HG02970 (cell line): ENCODE measurements at regions not wholly inside any gene's neighbourhood (a gene's known extent, or its start where the extent isn't known, plus 50 kb on each side); places are given as distances from the start of the nearest gene placed in this dataset.
"Not testable (repeated sequence)": the region's sequence is repeated elsewhere in the genome, so short reads cannot be mapped to it uniquely, and the experiment has no call there.

ENCODE experiments used
- ATAC-seq: cut with Tn5 transposase; IDR thresholded peaks from one replicate; pipeline ENCODE4 v1.9.1; 2021; ENCODE audit warnings: mild to moderate bottlenecking, moderate library complexity, moderate number of reproducible peaks; ENCODE audit not compliant: unreplicated experiment, low FRiP score

DNA sequence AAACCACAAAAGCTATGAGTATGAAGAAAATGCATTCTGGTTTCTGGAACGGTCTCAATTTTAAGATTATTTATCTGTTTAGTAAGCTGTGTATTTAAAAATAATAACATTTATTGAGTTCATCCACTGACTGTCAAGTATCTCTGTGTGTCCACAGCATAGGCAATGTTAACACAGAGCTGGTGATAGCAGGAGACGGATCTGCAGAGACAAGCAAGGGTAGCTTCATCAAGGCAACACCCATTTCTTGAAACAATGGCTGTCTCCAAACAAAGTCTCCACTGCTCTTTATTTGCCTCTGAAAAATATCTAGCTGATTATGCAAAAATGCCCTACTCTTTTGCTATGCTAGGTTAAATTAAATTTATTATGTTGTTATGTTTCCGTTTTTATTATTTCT lies 818.3 kb downstream of the TTLL7 start:
- ATAC-seq, result not testable (repeated sequence)

DNA sequence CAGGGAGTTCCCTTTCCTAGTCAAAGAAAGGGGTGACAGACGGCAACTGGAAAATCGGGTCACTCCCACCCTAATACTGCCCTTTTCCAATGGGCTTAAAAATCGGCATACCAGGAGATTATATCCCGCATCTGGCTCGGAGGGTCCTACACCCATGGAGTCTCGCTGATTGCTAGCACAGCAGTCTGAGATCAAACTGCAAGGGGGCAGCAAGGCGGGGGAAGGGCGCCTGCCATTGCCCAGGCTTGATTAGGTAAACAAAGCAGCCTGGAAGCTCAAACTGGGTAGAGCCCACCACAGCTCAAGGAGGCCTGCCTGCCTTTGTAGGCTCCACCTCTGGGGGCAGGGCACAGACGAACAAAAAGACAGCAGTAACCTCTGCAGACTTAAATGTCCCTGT lies 831.3 kb downstream of the TTLL7 start:
- not testable (repeated sequence) for ATAC-seq

DNA sequence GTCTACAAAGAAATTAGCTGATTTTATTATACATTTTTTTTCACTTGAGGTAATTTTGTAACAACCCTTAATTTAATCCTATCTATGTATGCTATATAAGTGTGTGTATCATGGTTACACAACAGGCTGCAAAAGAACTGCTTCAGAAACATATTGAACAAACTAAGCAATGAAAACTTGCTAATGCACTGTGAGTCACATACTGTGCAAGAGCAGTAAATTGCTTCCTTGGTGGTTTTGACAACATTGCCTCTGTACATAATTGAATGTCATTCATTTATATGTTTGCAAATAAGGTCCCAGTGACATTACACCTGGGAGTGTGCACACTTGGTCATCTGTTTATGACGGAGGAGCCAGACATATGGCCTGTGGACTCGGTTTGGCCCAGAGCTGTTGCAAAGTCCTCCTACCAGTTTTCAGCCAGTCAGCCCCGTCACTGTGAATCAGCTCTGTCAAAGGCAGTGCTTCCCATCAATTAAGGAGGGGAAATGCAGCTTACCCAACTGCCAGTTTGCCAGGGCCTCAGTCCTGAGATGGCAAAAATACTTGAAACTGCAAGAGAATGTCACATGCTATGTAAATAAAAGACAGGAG lies 835.0 kb downstream of the TTLL7 start:
- ATAC-seq, result not testable (repeated sequence)

DNA sequence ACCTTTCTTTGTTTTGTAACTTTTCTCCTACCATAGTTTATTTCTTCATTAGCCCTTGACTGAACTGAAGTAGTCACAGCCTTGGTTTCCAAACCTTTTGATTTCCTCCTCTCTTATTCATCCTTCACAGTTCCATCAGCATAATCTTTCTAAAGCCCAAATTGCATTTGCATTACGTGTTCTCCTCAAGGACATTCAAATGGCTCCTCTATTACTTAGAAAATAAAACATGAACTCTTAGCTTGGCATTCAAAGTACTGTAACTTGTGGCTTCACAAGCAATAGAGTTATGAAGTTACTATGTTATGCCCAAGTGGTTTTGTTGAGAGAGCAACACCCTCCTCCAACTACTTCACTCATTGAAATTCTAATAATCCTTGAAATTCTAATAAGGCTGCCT lies 840.0 kb downstream of the TTLL7 start:
- ATAC-seq, result not testable (repeated sequence)

DNA sequence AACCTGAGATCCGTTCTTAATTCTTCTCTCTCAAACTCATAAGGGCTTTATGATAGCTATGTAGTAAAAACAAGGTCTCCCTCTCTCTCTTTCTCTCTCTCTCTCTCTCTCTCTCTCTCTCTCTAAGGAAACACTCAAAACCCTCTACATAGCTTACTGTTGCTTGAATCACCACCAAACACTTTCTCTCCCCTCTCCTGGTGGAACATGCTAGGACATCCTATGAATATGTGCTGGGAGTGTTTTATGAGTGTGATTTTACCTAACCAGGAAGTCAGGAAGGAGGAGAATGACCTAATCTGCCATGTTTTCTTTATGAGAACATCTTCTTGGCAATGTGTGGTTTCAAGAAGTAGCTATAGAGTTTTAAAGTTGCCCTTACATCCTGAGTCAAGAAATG lies 844.6 kb downstream of the TTLL7 start:
- not testable (repeated sequence) for ATAC-seq

DNA sequence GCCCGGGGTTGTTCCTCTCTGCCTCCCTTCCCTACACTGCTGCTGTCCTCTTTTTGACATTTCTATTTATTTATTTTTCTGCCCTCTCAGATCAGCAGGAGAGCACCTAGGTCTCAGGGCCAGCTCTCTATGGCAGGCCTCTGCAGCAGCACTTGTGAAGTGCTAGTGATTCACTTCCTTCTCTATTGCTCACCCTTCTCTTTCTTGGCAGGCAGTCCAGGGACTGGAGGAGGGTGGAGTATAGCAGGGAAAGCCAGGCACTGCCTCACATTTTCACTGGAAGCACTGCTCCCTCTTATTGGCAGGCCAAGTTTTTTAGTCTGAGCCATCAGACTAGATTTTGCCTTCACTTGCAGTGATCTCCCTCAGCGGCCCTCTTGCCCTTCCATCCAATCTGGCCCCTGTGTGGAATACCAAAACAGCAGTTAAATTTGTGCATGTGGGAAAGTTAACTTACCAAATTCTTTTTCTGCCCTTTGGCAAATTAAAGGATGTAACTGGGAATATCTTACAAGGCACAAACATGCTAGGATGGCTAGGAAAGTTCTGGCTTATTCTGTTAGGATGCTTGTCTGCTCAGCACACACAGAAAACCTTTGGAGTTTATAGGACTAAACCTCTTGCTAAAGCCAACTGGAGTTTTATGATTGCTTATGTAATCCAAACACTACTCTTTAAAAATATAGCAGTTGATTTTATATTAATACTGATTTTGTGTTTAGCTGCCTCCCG lies 847.6 kb downstream of the TTLL7 start:
- ATAC-seq, result not testable (repeated sequence)

DNA sequence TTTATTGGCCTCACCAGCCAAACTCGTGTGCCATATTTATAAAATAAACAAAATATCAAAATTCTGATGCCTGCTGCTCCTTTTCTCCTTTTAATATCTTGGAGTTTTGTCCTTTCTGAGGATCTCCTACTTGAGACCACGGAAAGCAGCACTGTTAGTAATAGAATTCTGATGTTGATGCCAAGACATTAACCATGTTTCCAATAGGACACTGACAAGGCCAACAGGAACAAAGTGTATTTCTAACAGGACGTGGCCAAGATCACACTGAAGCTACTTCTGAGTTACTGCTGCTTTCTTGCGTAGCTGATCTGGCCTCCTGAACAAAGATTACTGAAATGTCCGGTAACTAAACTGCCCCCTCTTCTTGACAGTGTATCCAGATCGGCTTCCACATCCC lies 848.5 kb downstream of the TTLL7 start:
- ATAC-seq, result not testable (repeated sequence)

DNA sequence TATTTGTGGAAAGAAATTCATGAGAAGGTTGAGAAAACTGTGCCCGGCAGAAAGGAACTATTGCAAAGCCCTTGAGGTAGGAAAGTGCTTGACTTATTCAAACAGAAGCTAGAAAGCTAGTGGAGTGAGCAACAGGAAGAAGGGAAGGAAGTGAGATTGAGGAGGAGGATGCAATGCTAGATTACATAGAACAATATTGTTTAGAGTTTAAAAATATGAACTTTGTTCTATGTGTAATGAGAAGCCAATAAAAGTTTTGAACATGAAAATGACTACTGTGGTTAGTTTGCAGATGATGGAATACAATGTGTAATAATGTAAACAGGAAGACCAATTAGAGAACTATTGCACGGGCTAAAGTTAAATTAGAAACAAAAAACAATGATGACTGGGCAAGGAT lies 853.1 kb downstream of the TTLL7 start:
- not testable (repeated sequence) for ATAC-seq

DNA sequence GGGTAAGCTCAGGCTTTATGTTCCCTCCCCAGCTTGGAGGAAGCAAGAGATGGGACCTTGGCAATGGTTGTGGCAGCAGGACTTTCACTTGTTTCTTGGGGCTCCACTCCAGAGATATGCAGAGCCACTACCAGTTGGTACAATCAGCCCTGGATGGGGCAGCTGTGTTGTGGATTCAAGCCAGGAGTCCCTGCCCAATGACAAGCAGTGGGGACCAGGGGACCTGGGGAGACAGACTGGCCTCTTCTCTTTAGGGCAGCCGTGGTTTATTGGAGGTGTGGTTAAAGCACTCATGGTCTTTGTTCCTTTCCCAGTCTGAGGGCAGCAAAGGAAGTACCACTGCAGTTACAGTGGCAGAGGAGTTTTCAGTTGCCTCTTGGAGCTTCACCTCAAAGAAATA lies 856.1 kb downstream of the TTLL7 start:
- not testable (repeated sequence) for ATAC-seq

DNA sequence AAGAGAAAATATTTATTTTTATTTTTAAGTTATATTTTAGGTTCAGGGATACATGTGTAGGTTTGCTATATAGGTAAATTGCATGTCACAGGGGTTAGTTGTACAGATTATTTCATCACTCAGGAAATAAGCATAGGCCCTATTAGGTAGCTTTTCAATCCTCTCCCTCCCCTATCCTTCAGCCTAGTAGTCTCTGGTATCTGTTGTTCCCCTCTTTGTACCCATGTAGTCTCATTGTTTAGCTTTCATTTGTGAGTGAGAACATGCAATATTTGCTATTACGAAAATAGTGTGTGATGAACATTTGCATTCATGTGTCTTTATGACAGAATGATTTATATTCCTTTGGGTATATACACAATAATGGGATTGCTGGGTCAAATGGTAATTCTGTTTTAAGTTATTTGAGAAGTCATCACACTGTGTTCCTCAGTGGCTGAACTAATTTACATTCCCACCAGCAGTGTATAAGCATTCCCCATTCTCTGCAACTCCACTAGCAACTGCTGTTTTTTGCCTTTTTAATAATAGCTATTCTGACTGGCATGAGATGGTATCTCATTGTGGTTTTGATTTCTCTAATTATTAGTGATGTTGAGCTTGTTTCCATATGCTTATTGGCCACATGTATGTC lies 863.3 kb downstream of the TTLL7 start:
- not testable (repeated sequence) for ATAC-seq

DNA sequence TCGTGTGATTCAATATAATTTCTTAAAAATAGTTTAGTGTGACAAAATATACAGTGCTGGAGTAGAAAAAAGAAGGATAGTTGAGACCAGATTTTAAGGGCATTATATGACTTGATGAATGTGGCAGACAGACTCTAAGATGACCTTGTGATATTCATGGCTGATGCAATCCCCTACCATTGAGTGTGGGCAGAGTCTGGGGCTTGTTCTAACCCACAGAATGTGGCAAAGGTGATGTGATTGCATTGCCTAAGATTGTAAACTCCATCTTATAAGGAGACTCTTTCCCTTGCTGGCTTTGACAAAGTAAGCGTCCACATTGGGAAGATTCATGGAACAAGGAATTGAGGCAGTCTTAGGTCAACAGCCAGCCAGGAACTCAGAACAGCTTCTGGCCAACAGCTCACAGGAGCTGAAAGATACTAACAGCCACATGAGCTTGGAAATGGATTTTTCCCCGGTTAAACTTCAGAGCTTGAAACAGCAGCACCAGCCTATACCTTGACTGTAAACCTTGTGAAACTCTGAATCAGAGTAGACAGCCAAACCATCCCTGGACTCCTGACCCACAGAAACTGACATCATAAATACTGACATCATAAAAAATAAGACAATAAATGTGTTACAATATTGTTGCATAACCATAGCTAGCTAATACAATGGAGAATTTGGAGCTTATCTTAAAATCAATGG lies 864.5 kb downstream of the TTLL7 start:
- ATAC-seq, result not testable (repeated sequence)

DNA sequence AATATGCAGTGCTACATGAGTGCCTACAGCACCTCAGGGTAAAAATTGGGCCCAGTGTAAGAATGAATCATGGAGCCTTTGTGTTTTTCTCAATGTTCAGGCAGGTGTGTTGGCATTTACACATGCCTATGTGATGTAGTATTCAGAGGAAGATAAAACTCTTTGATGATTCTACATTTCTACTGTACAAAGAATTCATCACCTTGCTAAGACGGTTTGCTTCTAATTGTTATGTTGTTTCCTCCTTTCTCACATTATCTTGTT lies 867.3 kb downstream of the TTLL7 start:
- no peak for ATAC-seq

DNA sequence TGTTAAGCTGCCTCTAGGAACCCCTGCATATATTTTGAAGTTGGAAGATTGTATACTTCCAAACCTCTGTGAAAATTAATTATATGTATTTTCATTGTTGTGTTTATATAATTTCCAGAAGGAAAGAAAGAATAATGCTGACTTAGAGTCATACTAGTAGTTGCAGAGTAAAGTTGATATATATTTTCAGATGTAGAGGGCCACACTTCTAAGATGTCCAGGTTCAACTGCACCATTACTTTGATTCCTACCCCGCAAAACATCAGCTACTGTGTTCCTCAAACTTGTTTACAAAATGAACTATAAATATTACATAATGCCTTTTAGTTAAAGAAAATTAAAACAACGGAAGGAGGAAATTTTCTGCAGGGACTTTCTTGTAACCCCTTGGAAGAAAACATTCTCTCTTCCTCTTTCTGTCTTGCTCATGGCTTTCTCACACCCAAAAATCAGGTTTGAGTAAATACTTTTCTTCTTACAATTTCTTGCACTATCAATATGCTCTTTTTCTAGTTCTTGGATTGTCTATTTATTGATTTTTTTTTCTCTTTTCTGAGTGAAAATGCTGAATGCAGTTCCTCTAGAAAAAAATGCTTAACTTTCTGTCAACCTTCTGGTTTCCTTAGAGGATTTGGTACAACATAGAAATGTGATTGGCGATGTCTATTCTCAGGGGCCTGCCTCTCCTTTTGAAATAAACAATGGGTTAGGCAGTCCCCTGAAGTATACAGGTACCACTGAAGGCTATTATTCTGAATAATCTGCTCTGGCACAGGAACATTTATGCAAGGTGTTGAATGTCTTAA lies 867.8 kb downstream of the TTLL7 start:
- no peak for ATAC-seq

DNA sequence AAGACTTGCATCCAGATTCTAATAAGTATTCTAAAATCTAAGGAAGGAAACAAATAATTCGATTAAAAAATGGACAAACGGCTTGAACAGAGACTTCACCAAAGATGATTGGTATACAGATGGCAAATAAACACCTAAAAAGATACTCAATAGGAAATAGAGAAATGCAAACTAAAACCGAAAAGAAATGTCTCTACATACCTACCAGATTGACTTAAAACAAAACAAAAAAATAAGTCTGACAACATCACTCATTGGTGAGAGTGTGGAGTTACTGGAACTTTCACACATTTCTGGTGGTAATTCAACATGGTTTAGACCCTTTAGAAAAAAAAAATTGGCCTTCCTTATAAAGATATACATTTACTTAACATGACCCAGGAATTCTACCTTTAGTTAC lies 869.8 kb downstream of the TTLL7 start:
- no peak for ATAC-seq

DNA sequence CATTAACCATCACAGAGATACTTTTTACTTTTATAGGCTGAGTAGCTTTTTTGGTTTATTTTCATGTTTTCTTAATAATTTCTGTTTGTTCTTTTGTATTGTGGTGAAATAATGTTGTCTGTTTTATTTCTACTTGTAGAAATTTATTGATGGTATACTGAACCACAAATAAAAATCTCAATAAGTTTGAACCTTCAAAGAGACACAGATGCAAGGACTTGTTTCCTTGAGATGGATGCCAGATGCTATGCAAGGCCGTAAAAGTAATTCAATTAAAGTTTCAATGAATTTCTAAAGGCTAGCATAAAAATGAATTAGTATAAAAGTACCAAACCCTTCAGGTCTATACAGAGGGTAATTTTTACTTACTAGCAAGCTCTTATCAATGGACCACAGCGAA lies 873.5 kb downstream of the TTLL7 start:
- ATAC-seq, result no peak

DNA sequence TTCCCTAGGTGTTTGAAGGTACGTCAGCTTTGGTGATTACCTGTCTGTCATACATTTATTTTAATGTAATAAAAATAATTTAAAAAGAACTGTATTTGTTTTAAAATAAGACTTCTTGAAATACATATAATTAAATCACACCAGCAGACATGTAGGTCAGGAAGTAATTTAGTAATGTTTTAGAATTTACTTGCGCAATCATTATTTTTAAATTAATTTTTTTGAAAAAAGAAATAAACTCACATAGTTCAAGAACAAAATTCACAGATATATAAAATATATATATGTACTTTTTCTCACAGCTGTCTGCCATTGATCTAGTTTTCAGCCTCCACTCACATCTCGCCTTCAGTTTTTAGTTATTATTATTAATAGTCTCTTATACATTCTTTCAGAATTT lies 875.9 kb downstream of the TTLL7 start:
- no peak for ATAC-seq

DNA sequence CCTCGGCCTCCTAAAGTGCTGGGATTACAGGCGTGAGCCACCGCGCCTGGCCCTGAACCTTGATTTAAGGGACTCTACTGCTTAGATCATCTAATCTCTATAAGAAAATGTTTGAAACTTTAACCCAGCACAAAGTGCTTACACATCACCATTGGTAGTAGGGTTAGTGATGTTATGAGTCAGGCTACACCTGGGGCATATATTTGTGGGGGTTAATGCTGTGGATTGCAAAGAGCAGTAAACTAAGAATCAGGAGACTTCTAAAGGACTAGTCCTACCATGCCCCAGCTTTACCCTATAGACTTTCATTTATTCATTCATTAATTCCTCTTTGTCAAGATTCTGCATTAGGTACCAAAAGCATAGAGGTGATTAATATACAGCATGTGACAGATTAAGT lies 880.5 kb downstream of the TTLL7 start:
- ATAC-seq, result no peak

DNA sequence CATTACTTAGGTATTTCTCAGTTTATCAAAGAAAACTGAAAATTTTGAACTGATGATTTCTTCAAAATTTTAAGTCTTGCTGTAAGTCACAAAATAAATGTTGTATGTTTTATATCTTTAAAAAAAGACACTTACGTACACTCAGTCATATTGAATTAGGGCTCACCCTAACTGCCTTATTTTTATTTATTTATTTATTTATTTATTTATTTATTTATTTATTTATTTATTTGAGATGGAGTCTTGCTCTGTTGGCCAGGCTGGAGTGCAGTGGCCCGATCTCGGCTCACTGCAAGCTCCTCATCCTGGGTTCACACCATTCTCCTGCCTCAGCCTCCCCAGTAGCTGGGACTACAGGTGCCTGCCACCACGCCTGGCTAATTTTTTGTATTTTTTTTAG lies 881.9 kb downstream of the TTLL7 start:
- not testable (repeated sequence) for ATAC-seq

DNA sequence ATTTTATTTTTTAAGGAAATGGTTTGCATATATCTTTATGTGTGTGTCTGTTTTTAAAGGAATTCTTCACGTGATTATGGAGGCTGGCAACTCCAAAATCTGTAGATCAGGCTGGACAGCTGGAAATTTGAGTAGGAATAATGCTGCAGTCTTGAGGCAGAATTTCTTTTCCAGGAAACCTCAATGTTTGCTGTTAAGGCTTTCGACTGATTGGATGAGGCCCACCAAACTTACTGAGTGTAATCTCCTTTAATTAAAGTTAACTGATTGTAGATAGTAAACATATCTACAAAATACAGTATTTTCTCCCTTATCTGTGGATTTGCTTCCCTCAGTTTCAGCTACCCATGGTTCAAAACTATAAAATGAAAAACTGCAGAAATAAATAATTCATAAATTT lies 883.1 kb downstream of the TTLL7 start:
- ATAC-seq, result no peak

DNA sequence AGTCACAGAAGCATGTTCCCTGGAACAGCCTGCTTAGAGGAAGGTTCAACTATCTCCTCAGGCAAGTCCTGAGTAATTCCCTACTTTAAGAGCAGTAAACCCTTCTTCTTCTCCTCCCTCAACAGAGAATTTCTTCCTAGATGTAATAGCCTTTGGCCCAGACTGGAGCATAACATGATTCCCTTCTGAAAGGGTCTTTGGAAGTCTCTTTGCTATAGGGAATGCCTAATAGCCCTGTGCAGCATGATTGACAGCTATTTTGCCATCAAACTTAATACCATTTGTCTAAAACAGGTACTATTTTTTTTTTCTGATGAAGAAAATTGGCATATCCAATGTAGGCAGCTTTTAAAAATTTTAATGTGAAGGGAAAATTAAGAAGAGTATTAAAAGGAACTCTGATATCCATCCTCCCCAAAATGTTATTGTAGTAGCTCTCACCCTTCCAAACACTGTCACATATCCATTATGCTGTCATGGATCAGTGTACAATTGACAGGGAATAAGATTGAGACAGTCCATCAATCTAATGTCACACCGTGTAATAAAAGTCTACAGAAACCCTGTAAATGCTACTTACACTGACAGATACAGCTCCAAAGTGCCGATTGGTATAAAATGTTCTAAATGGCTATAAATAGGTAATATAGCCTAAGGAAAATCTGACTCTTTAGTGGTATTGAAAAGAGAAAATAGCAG lies 884.6 kb downstream of the TTLL7 start:
- no peak for ATAC-seq
